ENCODE measurements at regions not wholly inside any gene's neighbourhood (a gene's known extent, or its start where the extent isn't known, plus 50 kb on each side); places are given as distances from the start of the nearest gene placed in this dataset.

DNA sequence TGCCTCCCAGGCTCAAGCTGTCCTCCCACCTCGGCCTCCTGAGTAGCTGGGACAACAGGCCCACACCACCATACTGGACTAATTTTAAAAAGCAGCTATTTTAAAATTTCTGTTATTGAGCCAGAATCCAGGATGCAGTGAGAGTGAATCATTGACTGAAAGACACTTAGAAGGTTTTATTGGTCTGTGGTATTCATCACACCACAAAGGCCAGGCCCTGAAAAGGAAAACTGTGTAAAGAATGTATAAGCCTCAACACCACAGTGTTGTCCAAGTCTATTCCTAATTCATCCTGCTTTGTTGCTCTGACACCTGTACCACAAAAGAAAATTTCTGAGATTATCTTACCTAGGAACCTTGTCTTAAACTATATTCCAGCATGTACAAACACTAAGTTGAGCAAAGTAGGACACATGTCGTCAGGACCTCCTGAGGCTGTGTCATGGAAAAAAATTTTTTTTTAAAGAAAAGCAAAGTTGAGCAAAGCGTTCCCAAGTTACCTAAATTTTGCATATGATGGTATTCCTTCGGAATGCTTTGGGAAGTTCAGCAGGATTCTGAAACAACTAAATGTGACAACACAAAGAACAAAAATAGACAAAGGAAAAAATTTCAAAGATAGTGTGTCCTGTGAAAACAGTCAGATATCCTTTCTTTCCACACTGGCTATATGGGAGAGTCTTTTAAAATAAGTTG is 129.6 kb upstream of the MKLN1 start:
- Histone ChIP-seq H3K27ac (ENCODE audit: extremely low read depth, low read depth, low read length) (no peak overlapping the region), H3K9me3 (ENCODE audit: control insufficient read depth, insufficient read depth, low read depth, low read length) (no peaks in the 10 kb centered on the region), H3K4me1 (ENCODE audit: control insufficient read depth, insufficient read depth, low read length) (no peaks in the 10 kb centered on the region), H3K36me3 (ENCODE audit: control insufficient read depth in 2 of 2, insufficient read depth in 1 of 2, low read length in 2 of 2) (no peaks in the 10 kb centered on the region), H3K4me3 (ENCODE audit: low read depth, low read length) (no peak overlapping the region)
- CTCF ChIA-PET = interaction anchor here (0.7 kb wide), 1 partner anchor 285 kb away, joined by 4 read pairs; no protein-coding TSS in a partner anchor
- no peak for TF ChIP-seq ZNF777 (tag by site-specific recombination; IDR thresholded peaks at IDR 0.05; ENCODE audit: borderline replicate concordance)
- no peak for TF ChIP-seq ZNF843 (tag by site-specific recombination; IDR thresholded peaks at IDR 0.05)
- TF ChIP-seq ZNF521 (tag by site-specific recombination; IDR thresholded peaks at IDR 0.05) = no peak
- no peak for TF ChIP-seq ZNF214 (tag by site-specific recombination; IDR thresholded peaks at IDR 0.05; ENCODE audit: borderline replicate concordance)
- no peak for TF ChIP-seq ZNF2 (tag by site-specific recombination; IDR thresholded peaks at IDR 0.05)
- TF ChIP-seq, protein P1, sequence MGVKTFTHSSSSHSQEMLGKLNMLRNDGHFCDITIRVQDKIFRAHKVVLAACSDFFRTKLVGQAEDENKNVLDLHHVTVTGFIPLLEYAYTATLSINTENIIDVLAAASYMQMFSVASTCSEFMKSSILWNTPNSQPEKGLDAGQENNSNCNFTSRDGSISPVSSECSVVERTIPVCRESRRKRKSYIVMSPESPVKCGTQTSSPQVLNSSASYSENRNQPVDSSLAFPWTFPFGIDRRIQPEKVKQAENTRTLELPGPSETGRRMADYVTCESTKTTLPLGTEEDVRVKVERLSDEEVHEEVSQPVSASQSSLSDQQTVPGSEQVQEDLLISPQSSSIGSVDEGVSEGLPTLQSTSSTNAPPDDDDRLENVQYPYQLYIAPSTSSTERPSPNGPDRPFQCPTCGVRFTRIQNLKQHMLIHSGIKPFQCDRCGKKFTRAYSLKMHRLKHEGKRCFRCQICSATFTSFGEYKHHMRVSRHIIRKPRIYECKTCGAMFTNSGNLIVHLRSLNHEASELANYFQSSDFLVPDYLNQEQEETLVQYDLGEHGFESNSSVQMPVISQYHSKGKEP (tag by site-specific recombination; IDR thresholded peaks at IDR 0.05) = no peak
- TF ChIP-seq ZBTB20 (tag by site-specific recombination; IDR thresholded peaks at IDR 0.05) = no peak
- TF ChIP-seq ZFHX2 (tag by site-specific recombination; conservative IDR thresholded peaks at IDR 0.05) = no peak
- no peak for TF ChIP-seq ZNF560 (tag by site-specific recombination; IDR thresholded peaks at IDR 0.05; ENCODE audit: borderline replicate concordance)
- no peak for TF ChIP-seq KLF8 (tag by site-specific recombination; IDR thresholded peaks at IDR 0.05)
- POLR2A ChIA-PET = no interaction called here

- no peak for TF ChIP-seq ZNF777 (tag by site-specific recombination; IDR thresholded peaks at IDR 0.05; ENCODE audit: borderline replicate concordance)
- no peak for TF ChIP-seq ZBTB1 (tag by site-specific recombination; IDR thresholded peaks at IDR 0.05)
- no peak for TF ChIP-seq ZNF639 (tag by site-specific recombination; IDR thresholded peaks at IDR 0.05)
- TF ChIP-seq KLF8 (tag by site-specific recombination; IDR thresholded peaks at IDR 0.05) = no peak
- no peak for TF ChIP-seq ZNF501 (tag by site-specific recombination; IDR thresholded peaks at IDR 0.05)
- no peak for TF ChIP-seq ZIC2 (tag by site-specific recombination; IDR thresholded peaks at IDR 0.05)
- no peak for TF ChIP-seq ZNF394 (tag by site-specific recombination; IDR thresholded peaks at IDR 0.05; ENCODE audit: borderline replicate concordance)
- Histone ChIP-seq H3K4me1 (ENCODE audit: control insufficient read depth, insufficient read depth, low read length) (no peaks in the 10 kb centered on the region), H3K9me3 (ENCODE audit: control insufficient read depth, insufficient read depth, low read depth, low read length) (no peaks in the 10 kb centered on the region), H3K27ac (ENCODE audit: extremely low read depth, low read depth, low read length) (no peak overlapping the region), H3K4me3 (ENCODE audit: low read depth, low read length) (no peak overlapping the region), H3K36me3 (ENCODE audit: control insufficient read depth in 2 of 2, insufficient read depth in 1 of 2, low read length in 2 of 2) (no peaks in the 10 kb centered on the region)
- ChIA-PET CTCF (no interaction called here), POLR2A (no interaction called here)
These were observed 125.2 kb upstream of the MKLN1 start for GRCh38 chr7:131202451-131202850.

- Histone ChIP-seq H3K4me1 (ENCODE audit: control insufficient read depth, insufficient read depth, low read length) (no peaks in the 10 kb centered on the region), H3K4me3 (ENCODE audit: low read depth, low read length) (no peak overlapping the region), H3K36me3 (ENCODE audit: control insufficient read depth in 2 of 2, insufficient read depth in 1 of 2, low read length in 2 of 2) (no peaks in the 10 kb centered on the region), H3K9me3 (ENCODE audit: control insufficient read depth, insufficient read depth, low read depth, low read length) (no peaks in the 10 kb centered on the region), H3K27ac (ENCODE audit: extremely low read depth, low read depth, low read length) (no peak overlapping the region)
- CTCF ChIA-PET = no interaction called here
- POLR2A ChIA-PET = no interaction called here
- TF ChIP-seq ZNF837 (tag by site-specific recombination; IDR thresholded peaks at IDR 0.05) (no peak), OSR2 (tag by site-specific recombination; IDR thresholded peaks at IDR 0.05) (no peak), KLF1 (tag by site-specific recombination; IDR thresholded peaks at IDR 0.05) (no peak), ZNF555 (tag by site-specific recombination; conservative IDR thresholded peaks at IDR 0.05) (no peak), ZNF707 (tag by site-specific recombination; IDR thresholded peaks at IDR 0.05) (no peak), ZNF362 (tag by site-specific recombination; IDR thresholded peaks at IDR 0.05) (no peak)
- TF ChIP-seq, protein P2, sequence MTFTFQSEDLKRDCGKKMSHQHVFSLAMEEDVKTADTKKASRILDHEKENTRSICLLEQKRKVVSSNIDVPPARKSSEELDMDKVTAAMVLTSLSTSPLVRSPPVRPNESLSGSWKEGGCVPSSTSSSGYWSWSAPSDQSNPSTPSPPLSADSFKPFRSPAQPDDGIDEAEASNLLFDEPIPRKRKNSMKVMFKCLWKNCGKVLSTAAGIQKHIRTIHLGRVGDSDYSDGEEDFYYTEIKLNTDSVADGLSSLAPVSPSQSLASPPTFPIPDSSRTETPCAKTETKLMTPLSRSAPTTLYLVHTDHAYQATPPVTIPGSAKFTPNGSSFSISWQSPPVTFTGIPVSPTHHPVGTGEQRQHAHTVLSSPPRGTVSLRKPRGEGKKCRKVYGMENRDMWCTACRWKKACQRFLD (tag by site-specific recombination; IDR thresholded peaks at IDR 0.05) = no peak
- TF ChIP-seq, protein P3, sequence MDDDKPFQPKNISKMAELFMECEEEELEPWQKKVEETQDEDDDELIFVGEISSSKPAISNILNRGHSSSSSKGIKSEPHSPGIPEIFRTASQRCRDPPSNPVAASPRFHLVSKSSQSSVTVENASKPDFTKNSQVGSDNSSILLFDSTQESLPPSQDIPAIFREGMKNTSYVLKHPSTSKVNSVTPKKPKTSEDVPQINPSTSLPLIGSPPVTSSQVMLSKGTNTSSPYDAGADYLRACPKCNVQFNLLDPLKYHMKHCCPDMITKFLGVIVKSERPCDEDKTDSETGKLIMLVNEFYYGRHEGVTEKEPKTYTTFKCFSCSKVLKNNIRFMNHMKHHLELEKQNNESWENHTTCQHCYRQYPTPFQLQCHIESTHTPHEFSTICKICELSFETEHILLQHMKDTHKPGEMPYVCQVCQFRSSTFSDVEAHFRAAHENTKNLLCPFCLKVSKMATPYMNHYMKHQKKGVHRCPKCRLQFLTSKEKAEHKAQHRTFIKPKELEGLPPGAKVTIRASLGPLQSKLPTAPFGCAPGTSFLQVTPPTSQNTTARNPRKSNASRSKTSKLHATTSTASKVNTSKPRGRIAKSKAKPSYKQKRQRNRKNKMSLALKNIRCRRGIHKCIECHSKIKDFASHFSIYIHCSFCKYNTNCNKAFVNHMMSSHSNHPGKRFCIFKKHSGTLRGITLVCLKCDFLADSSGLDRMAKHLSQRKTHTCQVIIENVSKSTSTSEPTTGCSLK (tag by site-specific recombination; IDR thresholded peaks at IDR 0.05) = no peak
These were observed 124.2 kb upstream of the MKLN1 start for GRCh38 chr7:131203291-131203976.

All from HEK293 (cell line).